ENCODE measurements at regions not wholly inside any gene's neighbourhood (a gene's known extent, or its start where the extent isn't known, plus 50 kb on each side); places are given as distances from the start of the nearest gene placed in this dataset.

- TF ChIP-seq CHD1 (IDR thresholded peaks at IDR 0.05; ENCODE audit: low read length) (no peak), U2AF2 (optimal IDR thresholded peaks at IDR 0.05; ENCODE audit: low read depth, low read length) (no peak), TCFL5 (CRISPR knock-in tag; conservative IDR thresholded peaks at IDR 0.05) (no peak), PHF8 (IDR thresholded peaks at IDR 0.05; ENCODE audit: borderline replicate concordance, low read length) (no peak), CHD2 (IDR thresholded peaks at IDR 0.05; ENCODE audit: low read depth, low read length) (no peak)
- in situ Hi-C loops (cut with MboI): loop anchor here (5.0 kb wide), 1 partner anchor 347 kb away; no protein-coding TSS in a partner anchor
- ChIA-PET POLR2A (no interaction called here), CTCF (ENCODE audit: low intra/inter-chr PET ratio) (no interaction called here)
- H3K27me3 ChIP-seq (ENCODE audit: control insufficient read depth in 2 of 2, insufficient read depth in 2 of 2, low read length in 2 of 2): no peaks in the 10 kb centered on the region
- H3K4me1 ChIP-seq (replicated peaks in 1 of 2; ENCODE audit: control insufficient read depth in 2 of 2, insufficient read depth in 2 of 2, low read length in 2 of 2): peaks cover 3 to 7% of the 10 kb centered on the region in 2 experiments; a peak in 3 of 5 replicates
- no peak overlapping the region for H3K9ac ChIP-seq (ENCODE audit: insufficient read depth in 1 of 2, low read depth in 2 of 2, low read length in 2 of 2)
- no peak overlapping the region for H3K4me2 ChIP-seq (ENCODE audit: insufficient read depth, low read length)
- no peak overlapping the region for H2AFZ ChIP-seq (ENCODE audit: low read depth, low read length)
- no peak for ATAC-seq
- no peak overlapping the region for H3K27ac ChIP-seq (ENCODE audit: extremely low read depth, low read depth, low read length)
- no peaks in the 10 kb centered on the region for H3K79me2 ChIP-seq (ENCODE audit: control insufficient read depth, insufficient read depth, low read length)
- DNase-seq (ENCODE audit: extremely low read depth in 1 of 4, low spot score in 3 of 4): no peak
- no TSS peak for BruUV-seq (replicated peaks)
- 27% methylated on average over 5 of the region's 5 CpGs for WGBS (ENCODE audit: insufficient coverage, low coverage, missing lambda C conversion rate)
- H3K9me3 ChIP-seq (replicated peaks; ENCODE audit: control insufficient read depth, insufficient read depth, low read depth, low read length): no peaks in the 10 kb centered on the region
- FAIRE-seq: no peak
- H3K9me1 ChIP-seq (ENCODE audit: control insufficient read depth, insufficient read depth, low read length): no peaks in the 10 kb centered on the region
- H3K4me3 ChIP-seq: no peak overlapping the region
- H3K36me3 ChIP-seq (ENCODE audit: control insufficient read depth, insufficient read depth, low read length): no peaks in the 10 kb centered on the region
- intact Hi-C loops (cut with micrococcal nuclease): loop anchor here (10.0 kb wide), 1 partner anchor 194 kb away; no protein-coding TSS in a partner anchor
- H4K20me1 ChIP-seq (replicated peaks; ENCODE audit: control insufficient read depth, insufficient read depth, low read length): no peaks in the 10 kb centered on the region
Observed at GRCh38 chr20:22689266-22689665, 104.9 kb upstream of the FOXA2 start.

DNA sequence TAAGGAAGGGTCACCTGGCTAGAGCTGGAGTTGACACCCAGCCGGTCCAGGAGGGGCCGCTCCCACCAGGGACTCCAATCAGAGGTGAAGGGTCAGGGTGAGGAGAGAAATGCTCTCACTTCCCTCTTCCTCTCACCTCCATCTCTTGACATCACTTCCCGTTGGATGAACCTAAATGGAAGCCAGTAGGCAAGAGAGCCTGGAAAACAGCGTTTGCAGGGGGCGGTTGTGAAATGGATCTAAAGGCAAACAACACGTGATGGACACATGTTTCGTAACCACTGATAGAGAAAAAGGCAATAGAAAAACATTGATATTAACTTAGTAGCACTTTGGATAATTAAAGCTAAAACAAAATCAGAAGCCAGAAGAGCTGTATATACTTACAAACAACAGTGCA, 105.6 kb upstream of the FOXA2 start:
- Histone ChIP-seq H3K36me3 (ENCODE audit: control insufficient read depth, insufficient read depth, low read length) (no peaks in the 10 kb centered on the region), H3K4me3 (no peak overlapping the region), H2AFZ (ENCODE audit: low read depth, low read length) (no peak overlapping the region), H3K9me1 (ENCODE audit: control insufficient read depth, insufficient read depth, low read length) (no peaks in the 10 kb centered on the region), H4K20me1 (replicated peaks; ENCODE audit: control insufficient read depth, insufficient read depth, low read length) (no peaks in the 10 kb centered on the region), H3K79me2 (ENCODE audit: control insufficient read depth, insufficient read depth, low read length) (no peaks in the 10 kb centered on the region), H3K4me2 (ENCODE audit: insufficient read depth, low read length) (no peak overlapping the region), H3K27me3 (ENCODE audit: control insufficient read depth in 2 of 2, insufficient read depth in 2 of 2, low read length in 2 of 2) (no peaks in the 10 kb centered on the region), H3K4me1 (replicated peaks in 1 of 2; ENCODE audit: control insufficient read depth in 2 of 2, insufficient read depth in 2 of 2, low read length in 2 of 2) (peaks cover 2 to 3% of the 10 kb centered on the region in 2 experiments; a peak in 3 of 5 replicates), H3K27ac (ENCODE audit: extremely low read depth, low read depth, low read length) (no peak overlapping the region), H3K9ac (ENCODE audit: insufficient read depth in 1 of 2, low read depth in 2 of 2, low read length in 2 of 2) (no peak overlapping the region), H3K9me3 (replicated peaks; ENCODE audit: control insufficient read depth, insufficient read depth, low read depth, low read length) (no peaks in the 10 kb centered on the region)
- in situ Hi-C loops (cut with MboI): loop anchor here (5.0 kb wide), 2 partner anchors 348 to 642 kb away; no protein-coding TSS in a partner anchor
- BruUV-seq (replicated peaks): no TSS peak
- CTCF ChIA-PET (ENCODE audit: low intra/inter-chr PET ratio): interaction anchor here (2.5 kb wide), 1 partner anchor 651 kb away, joined by 12 read pairs; no protein-coding TSS in a partner anchor
- DNase-seq (ENCODE audit: extremely low read depth in 1 of 4, low spot score in 3 of 4) (no peak), ATAC-seq (no peak), FAIRE-seq (no peak)
- POLR2A ChIA-PET: interaction anchor here (0.6 kb wide), 1 partner anchor 257 kb away, joined by 3 read pairs; no protein-coding TSS in a partner anchor
- intact Hi-C loops (cut with micrococcal nuclease): loop anchor here (2.0 to 10.0 kb wide), 4 partner anchors 95 to 651 kb away; no protein-coding TSS in a partner anchor
- WGBS (ENCODE audit: insufficient coverage, low coverage, missing lambda C conversion rate): 17% methylated on average over 4 of the region's 7 CpGs
- no peak for TF ChIP-seq ETV5 (CRISPR knock-in tag; IDR thresholded peaks at IDR 0.05; ENCODE audit: low read depth)
- TF ChIP-seq WHSC1 (IDR thresholded peaks at IDR 0.05; ENCODE audit: low read length): no peak
- TF ChIP-seq, protein P1, sequence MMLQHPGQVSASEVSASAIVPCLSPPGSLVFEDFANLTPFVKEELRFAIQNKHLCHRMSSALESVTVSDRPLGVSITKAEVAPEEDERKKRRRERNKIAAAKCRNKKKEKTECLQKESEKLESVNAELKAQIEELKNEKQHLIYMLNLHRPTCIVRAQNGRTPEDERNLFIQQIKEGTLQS (IDR thresholded peaks at IDR 0.05): no peak
- TF ChIP-seq, protein P1 (CRISPR knock-in tag; conservative IDR thresholded peaks at IDR 0.05): no peak
- TF ChIP-seq UBTF (IDR thresholded peaks at IDR 0.05; ENCODE audit: borderline replicate concordance in 1 of 2, low read depth in 2 of 2, low read length in 2 of 2): no peak
- no peak for TF ChIP-seq MBD1 (CRISPR knock-in tag; IDR thresholded peaks at IDR 0.05)

All from K562 (cell line).